ENCODE measurements at regions not wholly inside any gene's neighbourhood (a gene's known extent, or its start where the extent isn't known, plus 50 kb on each side); places are given as distances from the start of the nearest gene placed in this dataset.

- no peaks in the 10 kb centered on the region for H4K20me1 ChIP-seq (ENCODE audit: control insufficient read depth, insufficient read depth, low read depth, low read length)
- H3K79me2 ChIP-seq (ENCODE audit: control insufficient read depth, low read length) = no peaks in the 10 kb centered on the region
- H3K9me2 ChIP-seq (replicated peaks; ENCODE audit: control insufficient read depth, low read length) = no peaks in the 10 kb centered on the region
- TF ChIP-seq CTCF (IDR thresholded peaks at IDR 0.05; ENCODE audit: low read depth, low read length, poor library complexity, severe bottlenecking) = no peak
- no peak for TF ChIP-seq EZH2phosphoT487 (IDR thresholded peaks at IDR 0.05; ENCODE audit: borderline replicate concordance, low read length)
- no peak overlapping the region for H3K27ac ChIP-seq (ENCODE audit: low read depth, low read length)
- H3K27me3 ChIP-seq (ENCODE audit: control insufficient read depth, low read length) = no peaks in the 10 kb centered on the region
- H3K4me2 ChIP-seq (ENCODE audit: low read length) = no peak overlapping the region
- H3K4me3 ChIP-seq (ENCODE audit: low read length) = no peak overlapping the region
- no peaks in the 10 kb centered on the region for H3K36me3 ChIP-seq (ENCODE audit: control insufficient read depth, low read length)
- H3F3A ChIP-seq (ENCODE audit: control insufficient read depth, insufficient read depth) = no peaks in the 10 kb centered on the region
- H3K4me1 ChIP-seq (ENCODE audit: control insufficient read depth, low read length) = no peaks in the 10 kb centered on the region
- no peaks in the 10 kb centered on the region for H3K9me3 ChIP-seq (ENCODE audit: control insufficient read depth, insufficient read depth, low read length)
Measured at GRCh38 chr15:95832668-95833067, 497.8 kb upstream of the NR2F2 start.

- Histone ChIP-seq H3F3A (ENCODE audit: control insufficient read depth, insufficient read depth) (no peaks in the 10 kb centered on the region), H3K4me3 (ENCODE audit: low read length) (no peak overlapping the region), H3K4me1 (ENCODE audit: control insufficient read depth, low read length) (no peaks in the 10 kb centered on the region), H4K20me1 (ENCODE audit: control insufficient read depth, insufficient read depth, low read depth, low read length) (no peaks in the 10 kb centered on the region), H3K9me2 (replicated peaks; ENCODE audit: control insufficient read depth, low read length) (no peaks in the 10 kb centered on the region), H3K79me2 (ENCODE audit: control insufficient read depth, low read length) (no peaks in the 10 kb centered on the region), H3K27me3 (ENCODE audit: control insufficient read depth, low read length) (no peaks in the 10 kb centered on the region), H3K9me3 (ENCODE audit: control insufficient read depth, insufficient read depth, low read length) (no peaks in the 10 kb centered on the region), H3K4me2 (ENCODE audit: low read length) (no peak overlapping the region), H3K36me3 (ENCODE audit: control insufficient read depth, low read length) (no peaks in the 10 kb centered on the region), H3K27ac (ENCODE audit: low read depth, low read length) (no peak overlapping the region)
- TF ChIP-seq EZH2phosphoT487 (IDR thresholded peaks at IDR 0.05; ENCODE audit: borderline replicate concordance, low read length) (no peak), CTCF (IDR thresholded peaks at IDR 0.05; ENCODE audit: low read depth, low read length, poor library complexity, severe bottlenecking) (no peak)
Measured at GRCh38 chr15:95834028-95834804, 496.3 kb upstream of the NR2F2 start.

DNA sequence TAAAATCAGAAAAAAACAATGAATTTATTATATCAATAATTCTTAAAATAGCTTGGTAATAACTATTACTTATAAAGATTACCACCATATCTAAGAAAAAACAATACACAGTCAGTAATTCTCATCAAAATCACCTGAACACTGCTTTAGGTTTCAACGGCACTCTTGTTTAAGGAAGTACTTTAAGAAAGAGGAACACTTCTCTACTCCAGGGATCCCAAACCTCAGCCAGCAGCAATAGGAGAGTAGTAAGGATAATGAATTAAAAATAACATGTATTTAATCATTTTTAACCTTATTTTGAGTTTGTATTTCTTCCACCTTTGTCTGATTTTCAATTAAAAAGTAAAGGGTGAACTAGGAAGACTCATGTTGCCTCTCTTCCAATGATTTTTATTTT lies 494.0 kb upstream of the NR2F2 start:
- no peaks in the 10 kb centered on the region for H3K36me3 ChIP-seq (ENCODE audit: control insufficient read depth, low read length)
- H3K79me2 ChIP-seq (ENCODE audit: control insufficient read depth, low read length) = no peaks in the 10 kb centered on the region
- H3K4me1 ChIP-seq (ENCODE audit: control insufficient read depth, low read length) = no peaks in the 10 kb centered on the region
- TF ChIP-seq EZH2phosphoT487 (IDR thresholded peaks at IDR 0.05; ENCODE audit: borderline replicate concordance, low read length) (no peak), CTCF (IDR thresholded peaks at IDR 0.05; ENCODE audit: low read depth, low read length, poor library complexity, severe bottlenecking) (no peak)
- H3F3A ChIP-seq (ENCODE audit: control insufficient read depth, insufficient read depth) = no peaks in the 10 kb centered on the region
- H3K9me2 ChIP-seq (replicated peaks; ENCODE audit: control insufficient read depth, low read length) = no peaks in the 10 kb centered on the region
- no peaks in the 10 kb centered on the region for H4K20me1 ChIP-seq (ENCODE audit: control insufficient read depth, insufficient read depth, low read depth, low read length)
- no peaks in the 10 kb centered on the region for H3K27me3 ChIP-seq (ENCODE audit: control insufficient read depth, low read length)
- H3K4me3 ChIP-seq (ENCODE audit: low read length) = no peak overlapping the region
- no peaks in the 10 kb centered on the region for H3K9me3 ChIP-seq (ENCODE audit: control insufficient read depth, insufficient read depth, low read length)
- no peak overlapping the region for H3K27ac ChIP-seq (ENCODE audit: low read depth, low read length)
- H3K4me2 ChIP-seq (ENCODE audit: low read length) = no peak overlapping the region

Measured in DOHH2 (cell line).